RWPE2 (cell line): ENCODE measurements at regions not wholly inside any gene's neighbourhood (a gene's known extent, or its start where the extent isn't known, plus 50 kb on each side); places are given as distances from the start of the nearest gene placed in this dataset.

Source experiments
- ATAC-seq: fragments of 200-7000 bp; cut with Tn5 transposase; 3 replicates; pipeline ENCODE4 v1.9.1; 2021; ENCODE audit warnings: low read depth
- DNase-seq: peaks from one replicate; pipeline ENCODE4 v3.0.0-alpha.2; 2020; ENCODE audit warnings: low spot score
- H3K27ac ChIP-seq: fragments of 450-650 bp; 2 replicates; pipeline ENCODE4 v1.5.1; 2017; ENCODE audit warnings: mild to moderate bottlenecking; ENCODE audit not compliant: poor library complexity, severe bottlenecking
- H3K27me3 ChIP-seq: fragments of 250-450 bp; sonication (Bioruptor Pico); 2 replicates; pipeline ENCODE4 v1.5.1; 2021; ENCODE audit warnings: mild to moderate bottlenecking, moderate library complexity; ENCODE audit not compliant: insufficient read depth, poor library complexity, severe bottlenecking
- H3K36me3 ChIP-seq: fragments of 250-450 bp; sonication (Bioruptor Pico); 2 replicates; pipeline ENCODE4 v1.5.1; 2020; ENCODE audit warnings: low read depth, mild to moderate bottlenecking, moderate library complexity
- H3K4me1 ChIP-seq: fragments of 250-450 bp; sonication (Bioruptor Pico); 2 replicates; pipeline ENCODE4 v1.5.1; 2021; ENCODE audit warnings: mild to moderate bottlenecking, moderate library complexity; ENCODE audit not compliant: insufficient read depth, poor library complexity, severe bottlenecking
- H3K4me3 ChIP-seq: fragments of 250-450 bp; sonication (Bioruptor Pico); 2 replicates; pipeline ENCODE4 v1.5.1; 2021; ENCODE audit warnings: mild to moderate bottlenecking, moderate library complexity; ENCODE audit not compliant: severe bottlenecking
- H3K9me3 ChIP-seq: fragments of 250-450 bp; sonication (Bioruptor Pico); 2 replicates; pipeline ENCODE4 v1.5.1; 2021; ENCODE audit warnings: mild to moderate bottlenecking, moderate library complexity; ENCODE audit not compliant: severe bottlenecking
- TF ChIP-seq, protein P1 (sequence below): fragments of 450-650 bp; IDR thresholded peaks from one replicate; pipeline ENCODE4 v1.5.1; 2017; ENCODE audit warnings: mild to moderate bottlenecking, moderate library complexity; ENCODE audit not compliant: poor library complexity, severe bottlenecking

DNA sequence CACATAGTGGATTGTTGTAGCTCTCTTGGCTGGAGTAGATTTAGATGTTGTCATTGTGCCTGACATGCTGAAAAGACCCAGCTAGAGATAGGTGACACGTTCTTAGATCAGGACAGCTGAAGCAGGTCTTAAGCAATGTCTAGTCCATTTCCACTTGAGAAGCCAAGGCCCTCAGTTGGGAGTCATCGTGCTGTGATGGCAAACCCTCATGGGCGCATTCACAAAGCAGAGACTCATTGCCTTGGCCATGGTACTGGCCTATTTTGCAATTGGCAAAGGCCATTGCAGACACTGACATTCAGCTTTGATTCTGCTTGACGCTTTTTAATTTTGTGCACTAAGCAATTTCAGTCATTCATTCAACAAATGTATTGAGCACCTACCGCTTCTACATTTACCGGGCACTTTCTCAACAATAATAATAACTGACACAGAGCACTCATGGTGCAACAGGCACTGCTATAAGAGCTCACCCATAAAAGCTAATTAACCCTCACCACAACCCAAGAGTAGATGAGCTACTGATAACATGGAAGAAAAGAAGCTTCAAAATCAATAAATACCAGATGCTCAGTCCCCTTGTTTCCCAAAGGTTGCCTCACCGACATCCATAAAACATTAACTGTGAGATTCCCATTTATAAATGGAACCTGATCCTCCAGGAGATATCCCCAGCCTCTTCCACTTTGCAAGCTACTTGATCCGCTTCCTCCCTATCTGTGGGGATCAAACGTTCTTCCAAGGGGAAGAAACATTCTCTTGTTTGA is 200.1 kb downstream of the TLE3 start:
- ATAC-seq (no peak), DNase-seq (no peak)
- H3K4me1 ChIP-seq = no peaks in the 10 kb centered on the region
- H3K27ac ChIP-seq = no peak overlapping the region
- no peaks in the 10 kb centered on the region for H3K9me3 ChIP-seq
- peaks cover 38% of the 10 kb centered on the region for H3K27me3 ChIP-seq
- H3K36me3 ChIP-seq = no peaks in the 10 kb centered on the region
- TF ChIP-seq, protein P1, sequence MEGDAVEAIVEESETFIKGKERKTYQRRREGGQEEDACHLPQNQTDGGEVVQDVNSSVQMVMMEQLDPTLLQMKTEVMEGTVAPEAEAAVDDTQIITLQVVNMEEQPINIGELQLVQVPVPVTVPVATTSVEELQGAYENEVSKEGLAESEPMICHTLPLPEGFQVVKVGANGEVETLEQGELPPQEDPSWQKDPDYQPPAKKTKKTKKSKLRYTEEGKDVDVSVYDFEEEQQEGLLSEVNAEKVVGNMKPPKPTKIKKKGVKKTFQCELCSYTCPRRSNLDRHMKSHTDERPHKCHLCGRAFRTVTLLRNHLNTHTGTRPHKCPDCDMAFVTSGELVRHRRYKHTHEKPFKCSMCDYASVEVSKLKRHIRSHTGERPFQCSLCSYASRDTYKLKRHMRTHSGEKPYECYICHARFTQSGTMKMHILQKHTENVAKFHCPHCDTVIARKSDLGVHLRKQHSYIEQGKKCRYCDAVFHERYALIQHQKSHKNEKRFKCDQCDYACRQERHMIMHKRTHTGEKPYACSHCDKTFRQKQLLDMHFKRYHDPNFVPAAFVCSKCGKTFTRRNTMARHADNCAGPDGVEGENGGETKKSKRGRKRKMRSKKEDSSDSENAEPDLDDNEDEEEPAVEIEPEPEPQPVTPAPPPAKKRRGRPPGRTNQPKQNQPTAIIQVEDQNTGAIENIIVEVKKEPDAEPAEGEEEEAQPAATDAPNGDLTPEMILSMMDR = no peak
- H3K4me3 ChIP-seq = no peak overlapping the region

DNA sequence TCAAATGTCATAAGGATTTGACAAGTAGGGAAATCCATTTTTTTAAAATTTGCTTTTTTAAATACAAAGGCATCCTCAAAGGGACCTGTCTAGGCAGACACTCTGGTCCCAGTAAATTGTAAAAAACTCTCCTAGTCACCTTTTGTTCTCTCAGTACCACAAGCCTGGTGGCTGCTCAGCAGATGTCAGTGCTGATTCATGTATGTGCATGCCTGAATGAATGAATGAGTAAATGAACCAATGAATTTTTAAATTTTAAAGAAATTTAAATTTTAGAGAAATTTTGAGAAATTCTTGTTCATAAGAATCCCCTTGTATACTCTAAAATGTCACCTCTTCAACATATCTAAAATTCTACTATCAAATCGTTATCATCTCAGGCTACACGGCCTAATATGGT is 199.5 kb downstream of the TLE3 start:
- Histone ChIP-seq H3K36me3 (no peaks in the 10 kb centered on the region), H3K4me3 (no peak overlapping the region), H3K27ac (no peak overlapping the region), H3K9me3 (no peaks in the 10 kb centered on the region), H3K27me3 (peaks cover 35% of the 10 kb centered on the region), H3K4me1 (no peaks in the 10 kb centered on the region)
- DNase-seq = no peak
- TF ChIP-seq, protein P1 = no peak
- ATAC-seq = no peak

DNA sequence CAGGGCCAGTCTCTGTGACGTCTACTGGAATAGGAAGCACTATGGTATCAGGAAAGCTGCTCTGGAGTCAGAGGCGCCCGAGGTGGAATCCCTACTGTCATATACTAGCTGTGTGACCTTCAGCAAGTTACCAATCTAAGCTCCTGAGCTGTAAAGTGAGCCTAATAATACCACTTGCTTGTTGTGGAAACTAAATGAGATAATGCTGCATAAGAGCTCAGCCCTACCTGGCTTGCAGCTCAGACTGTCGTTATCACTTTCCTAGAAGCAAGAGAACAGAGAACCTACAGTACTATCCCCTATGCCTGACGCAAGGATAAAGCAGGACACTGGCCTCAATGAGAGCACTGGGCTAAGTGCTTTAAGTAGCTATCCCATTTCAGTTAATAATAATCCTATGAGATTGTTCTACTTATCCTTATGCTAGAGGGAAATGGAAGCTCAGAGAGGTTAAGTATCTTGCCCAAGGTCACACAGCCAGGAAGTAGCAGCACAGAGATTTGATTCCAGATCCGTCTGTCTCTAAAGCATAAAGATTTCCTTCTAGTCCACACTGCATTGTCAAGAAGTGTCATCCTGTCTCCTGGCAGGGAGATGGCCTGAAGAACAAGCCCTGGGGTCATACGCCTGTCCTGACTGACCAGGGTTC is 195.2 kb downstream of the TLE3 start:
- TF ChIP-seq, protein P1 = no peak
- ATAC-seq (no peak), DNase-seq (no peak)
- H3K27ac ChIP-seq = no peak overlapping the region
- no peaks in the 10 kb centered on the region for H3K9me3 ChIP-seq
- H3K27me3 ChIP-seq = peaks cover 8% of the 10 kb centered on the region
- no peaks in the 10 kb centered on the region for H3K36me3 ChIP-seq
- no peak overlapping the region for H3K4me3 ChIP-seq
- no peaks in the 10 kb centered on the region for H3K4me1 ChIP-seq

DNA sequence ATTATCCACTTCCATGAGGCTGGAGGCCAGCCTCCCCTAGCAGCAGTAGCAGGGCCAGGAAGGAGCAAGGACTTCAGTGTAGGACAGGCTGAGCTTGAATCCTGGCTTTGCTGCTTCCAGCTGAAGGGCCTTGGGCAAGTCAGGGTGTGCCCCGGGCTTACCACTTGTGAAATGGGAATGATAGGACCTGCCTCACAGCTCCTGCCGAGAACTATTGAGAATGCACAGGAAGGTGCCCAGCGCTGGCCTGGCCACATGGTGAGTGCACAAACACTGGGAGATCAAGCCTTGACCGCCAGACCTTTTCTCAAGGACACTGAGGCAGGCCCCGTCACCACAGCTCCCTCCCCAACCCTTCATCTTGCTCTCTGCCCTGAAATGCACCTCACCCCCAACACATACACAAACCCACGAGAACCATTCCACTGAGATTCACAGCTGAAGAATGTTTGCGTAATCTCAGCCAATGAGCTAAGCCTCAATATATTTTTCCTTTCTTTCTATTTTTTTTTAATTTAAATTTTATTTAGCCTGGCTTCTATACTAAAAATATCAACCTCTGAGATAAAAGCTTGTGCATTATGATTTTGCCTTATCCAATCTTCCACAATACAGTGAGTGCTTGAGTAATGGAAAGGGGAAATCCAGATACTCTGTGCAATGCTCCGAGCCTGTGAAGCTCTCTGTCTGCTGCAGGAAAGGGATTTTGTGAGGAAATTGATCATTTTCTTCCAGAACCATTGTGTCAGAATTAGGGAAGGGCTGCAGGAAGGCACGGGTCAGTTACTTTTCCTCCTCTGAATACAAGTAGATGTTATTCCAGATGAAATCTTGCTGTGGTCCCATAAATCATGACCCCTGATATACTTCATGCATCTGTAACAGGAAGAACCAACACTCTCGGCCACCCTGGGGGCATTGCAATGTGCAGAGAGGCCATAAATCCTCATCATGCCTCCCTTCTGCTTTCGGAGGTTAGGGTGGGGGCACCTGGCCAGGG is 193.9 kb downstream of the TLE3 start:
- H3K27ac ChIP-seq = no peak overlapping the region
- no peaks in the 10 kb centered on the region for H3K27me3 ChIP-seq
- DNase-seq (no peak), ATAC-seq (no peak)
- no peaks in the 10 kb centered on the region for H3K9me3 ChIP-seq
- no peak overlapping the region for H3K4me3 ChIP-seq
- H3K36me3 ChIP-seq = no peaks in the 10 kb centered on the region
- H3K4me1 ChIP-seq = no peaks in the 10 kb centered on the region
- TF ChIP-seq, protein P1 = no peak
